ENCODE measurements at regions not wholly inside any gene's neighbourhood (a gene's known extent, or its start where the extent isn't known, plus 50 kb on each side); places are given as distances from the start of the nearest gene placed in this dataset.
A peak's percentile ranks its signal among the peaks of the same experiment; 100 is the strongest.

DNA sequence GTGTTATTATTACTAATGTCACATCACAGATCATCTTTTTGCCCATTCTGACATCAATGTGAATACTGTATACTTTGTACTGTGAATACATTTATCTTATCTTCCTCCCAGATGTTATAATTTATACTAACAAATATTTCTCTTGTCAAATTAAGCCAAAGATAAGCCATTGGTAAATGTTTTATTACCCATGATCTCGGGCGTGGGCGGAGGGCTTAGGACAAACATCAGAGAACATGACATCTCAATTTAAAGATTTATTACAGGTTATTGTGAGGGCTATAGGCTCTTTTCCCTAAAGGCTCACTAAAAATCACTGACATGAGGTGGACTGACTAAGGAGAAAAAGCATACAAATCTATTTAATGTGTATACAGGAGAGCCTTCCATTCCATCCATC lies 58.2 kb upstream of the DGKB start:
- no peak for DNase-seq

DNA sequence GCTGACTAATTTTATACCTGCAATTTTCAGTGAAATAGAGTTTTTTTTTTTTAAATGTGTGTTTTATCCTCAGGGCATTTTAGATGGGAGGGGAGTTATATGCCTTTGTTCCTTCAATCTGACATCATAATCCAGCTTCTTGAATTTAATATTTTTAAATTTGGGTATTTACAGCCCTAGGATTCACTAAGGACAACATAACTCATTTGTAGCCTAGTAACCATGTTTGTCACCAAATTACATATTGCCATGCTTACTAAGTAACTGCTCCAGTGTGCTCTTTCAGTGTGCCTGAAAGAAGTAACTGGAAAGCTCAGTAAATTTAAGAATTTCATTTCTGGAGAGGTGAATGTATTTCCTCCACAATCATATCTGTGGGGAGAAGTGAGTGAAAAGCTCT lies 56.8 kb upstream of the DGKB start:
- peak in 1 of 2 experiments; percentile 35 for DNase-seq

DNA sequence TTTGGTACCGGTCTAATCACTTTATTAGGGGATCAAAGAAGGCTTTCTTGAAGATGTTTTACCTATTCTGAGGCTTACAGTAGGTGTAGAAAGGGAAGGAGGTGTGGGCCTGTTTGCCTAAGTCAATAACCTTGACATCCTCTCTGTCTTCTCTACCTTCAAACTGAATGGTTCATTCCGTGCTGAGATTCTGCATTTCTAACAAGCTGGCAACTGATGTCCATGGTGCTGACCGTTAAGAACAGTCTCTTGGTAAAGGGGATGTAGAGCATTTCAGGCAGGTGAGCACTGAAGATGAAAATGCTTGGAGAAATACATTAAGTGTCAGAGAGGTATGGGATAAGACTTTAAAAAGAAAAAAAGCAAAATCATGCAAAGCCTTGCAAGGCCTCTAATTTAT lies 51.5 kb upstream of the DGKB start:
- no peak for DNase-seq
